ENCODE measurements at regions not wholly inside any gene's neighbourhood (a gene's known extent, or its start where the extent isn't known, plus 50 kb on each side); places are given as distances from the start of the nearest gene placed in this dataset.
A peak's percentile ranks its signal among the peaks of the same experiment; 100 is the strongest.

- Histone ChIP-seq H3K27ac (ENCODE audit: low read length) (peak overlapping the region; percentile 100), H3K27me3 (ENCODE audit: control insufficient read depth in 1 of 2, insufficient read depth in 2 of 2, low read length in 2 of 2) (no peaks in the 10 kb centered on the region), H3K9me3 (ENCODE audit: control insufficient read depth in 2 of 2, low read length in 2 of 2) (no peaks in the 10 kb centered on the region), H3K36me3 (ENCODE audit: control insufficient read depth in 2 of 2, insufficient read depth in 2 of 2, low read length in 2 of 2) (no peaks in the 10 kb centered on the region), H3K4me1 (ENCODE audit: control insufficient read depth, insufficient read depth, low read length) (peaks cover 70% of the 10 kb centered on the region), H3K9ac (ENCODE audit: low read length in 2 of 2) (peak overlapping the region; percentile 12 to 21), H3K4me3 (ENCODE audit: low read length in 2 of 2) (no peak overlapping the region)
Measured at GRCh38 chr17:77419095-77419494, 278.3 kb downstream of the SEC14L1 start.

GRCh38 chr17:77419547-77420094 is 278.9 kb downstream of the SEC14L1 start:
- H3K27ac ChIP-seq (ENCODE audit: low read length), result peak overlapping the region; percentile 100

GRCh38 chr17:77420095-77420803 is 279.5 kb downstream of the SEC14L1 start:
- H3K27ac ChIP-seq (ENCODE audit: low read length), result peak overlapping the region; percentile 100
- no peaks in the 10 kb centered on the region for H3K9me3 ChIP-seq (ENCODE audit: control insufficient read depth in 2 of 2, low read length in 2 of 2)
- H3K27me3 ChIP-seq (ENCODE audit: control insufficient read depth in 1 of 2, insufficient read depth in 2 of 2, low read length in 2 of 2), result no peaks in the 10 kb centered on the region
- H3K4me1 ChIP-seq (ENCODE audit: control insufficient read depth, insufficient read depth, low read length), result peaks cover 82% of the 10 kb centered on the region
- no peaks in the 10 kb centered on the region for H3K36me3 ChIP-seq (ENCODE audit: control insufficient read depth in 2 of 2, insufficient read depth in 2 of 2, low read length in 2 of 2)
- peak overlapping the region; percentile 54 to 55 for H3K9ac ChIP-seq (ENCODE audit: low read length in 2 of 2)
- H3K4me3 ChIP-seq (ENCODE audit: low read length in 2 of 2), result peak overlapping the region; percentile 15

More at GRCh38 chr17:77419547-77420094, 278.9 kb downstream of the SEC14L1 start:
- Histone ChIP-seq H3K9me3 (ENCODE audit: control insufficient read depth in 2 of 2, low read length in 2 of 2) (no peaks in the 10 kb centered on the region), H3K4me3 (ENCODE audit: low read length in 2 of 2) (no peak overlapping the region), H3K4me1 (ENCODE audit: control insufficient read depth, insufficient read depth, low read length) (peaks cover 76% of the 10 kb centered on the region), H3K36me3 (ENCODE audit: control insufficient read depth in 2 of 2, insufficient read depth in 2 of 2, low read length in 2 of 2) (no peaks in the 10 kb centered on the region), H3K27me3 (ENCODE audit: control insufficient read depth in 1 of 2, insufficient read depth in 2 of 2, low read length in 2 of 2) (no peaks in the 10 kb centered on the region), H3K9ac (ENCODE audit: low read length in 2 of 2) (peak overlapping the region; percentile 47 to 54)

GRCh38 chr17:77420804-77421629 is 280.2 kb downstream of the SEC14L1 start:
- no peaks in the 10 kb centered on the region for H3K9me3 ChIP-seq (ENCODE audit: control insufficient read depth in 2 of 2, low read length in 2 of 2)
- peak overlapping the region; percentile 100 for H3K27ac ChIP-seq (ENCODE audit: low read length)
- H3K4me1 ChIP-seq (ENCODE audit: control insufficient read depth, insufficient read depth, low read length), result peaks cover 84% of the 10 kb centered on the region
- no peaks in the 10 kb centered on the region for H3K36me3 ChIP-seq (ENCODE audit: control insufficient read depth in 2 of 2, insufficient read depth in 2 of 2, low read length in 2 of 2)
- peak overlapping the region; percentile 54 to 55 for H3K9ac ChIP-seq (ENCODE audit: low read length in 2 of 2)
- peak overlapping the region; percentile 15 to 58 for H3K4me3 ChIP-seq (ENCODE audit: low read length in 2 of 2)
- no peaks in the 10 kb centered on the region for H3K27me3 ChIP-seq (ENCODE audit: control insufficient read depth in 1 of 2, insufficient read depth in 2 of 2, low read length in 2 of 2)

GRCh38 chr17:77421630-77421972 is 280.8 kb downstream of the SEC14L1 start:
- Histone ChIP-seq H3K9ac (ENCODE audit: low read length in 2 of 2) (peak overlapping the region; percentile 54 to 55), H3K4me1 (ENCODE audit: control insufficient read depth, insufficient read depth, low read length) (peaks cover 84% of the 10 kb centered on the region), H3K9me3 (ENCODE audit: control insufficient read depth in 2 of 2, low read length in 2 of 2) (no peaks in the 10 kb centered on the region), H3K27me3 (ENCODE audit: control insufficient read depth in 1 of 2, insufficient read depth in 2 of 2, low read length in 2 of 2) (no peaks in the 10 kb centered on the region), H3K4me3 (ENCODE audit: low read length in 2 of 2) (peak overlapping the region in 1 of 2 donors; percentile 58), H3K27ac (ENCODE audit: low read length) (peak overlapping the region; percentile 100), H3K36me3 (ENCODE audit: control insufficient read depth in 2 of 2, insufficient read depth in 2 of 2, low read length in 2 of 2) (no peaks in the 10 kb centered on the region)

- Histone ChIP-seq H3K27ac (ENCODE audit: low read length) (peak overlapping the region; percentile 100), H3K9me3 (ENCODE audit: control insufficient read depth in 2 of 2, low read length in 2 of 2) (no peaks in the 10 kb centered on the region), H3K36me3 (ENCODE audit: control insufficient read depth in 2 of 2, insufficient read depth in 2 of 2, low read length in 2 of 2) (no peaks in the 10 kb centered on the region), H3K9ac (ENCODE audit: low read length in 2 of 2) (peak overlapping the region; percentile 36 to 54), H3K27me3 (ENCODE audit: control insufficient read depth in 1 of 2, insufficient read depth in 2 of 2, low read length in 2 of 2) (no peaks in the 10 kb centered on the region), H3K4me3 (ENCODE audit: low read length in 2 of 2) (no peak overlapping the region), H3K4me1 (ENCODE audit: control insufficient read depth, insufficient read depth, low read length) (peaks cover 89% of the 10 kb centered on the region)
Measured at GRCh38 chr17:77422104-77422747, 281.5 kb downstream of the SEC14L1 start.

GRCh38 chr17:77422748-77423113 is 282.0 kb downstream of the SEC14L1 start:
- Histone ChIP-seq H3K4me3 (ENCODE audit: low read length in 2 of 2) (no peak overlapping the region), H3K27me3 (ENCODE audit: control insufficient read depth in 1 of 2, insufficient read depth in 2 of 2, low read length in 2 of 2) (no peaks in the 10 kb centered on the region), H3K9me3 (ENCODE audit: control insufficient read depth in 2 of 2, low read length in 2 of 2) (no peaks in the 10 kb centered on the region), H3K36me3 (ENCODE audit: control insufficient read depth in 2 of 2, insufficient read depth in 2 of 2, low read length in 2 of 2) (no peaks in the 10 kb centered on the region), H3K27ac (ENCODE audit: low read length) (peak overlapping the region; percentile 100), H3K9ac (ENCODE audit: low read length in 2 of 2) (peak overlapping the region; percentile 36 to 54), H3K4me1 (ENCODE audit: control insufficient read depth, insufficient read depth, low read length) (peaks cover 94% of the 10 kb centered on the region)

- H3K9me3 ChIP-seq (ENCODE audit: control insufficient read depth in 2 of 2, low read length in 2 of 2), result no peaks in the 10 kb centered on the region
- no peaks in the 10 kb centered on the region for H3K36me3 ChIP-seq (ENCODE audit: control insufficient read depth in 2 of 2, insufficient read depth in 2 of 2, low read length in 2 of 2)
- H3K4me1 ChIP-seq (ENCODE audit: control insufficient read depth, insufficient read depth, low read length), result peaks cover 98% of the 10 kb centered on the region
- H3K27me3 ChIP-seq (ENCODE audit: control insufficient read depth in 1 of 2, insufficient read depth in 2 of 2, low read length in 2 of 2), result no peaks in the 10 kb centered on the region
- H3K9ac ChIP-seq (ENCODE audit: low read length in 2 of 2), result peak overlapping the region; percentile 83
- H3K4me3 ChIP-seq (ENCODE audit: low read length in 2 of 2), result peak overlapping the region; percentile 45 to 54
- H3K27ac ChIP-seq (ENCODE audit: low read length), result peak overlapping the region; percentile 100
Measured at GRCh38 chr17:77423589-77424451, 283.1 kb downstream of the SEC14L1 start.

- Histone ChIP-seq H3K9me3 (ENCODE audit: control insufficient read depth in 2 of 2, low read length in 2 of 2) (no peaks in the 10 kb centered on the region), H3K27ac (ENCODE audit: low read length) (peak overlapping the region; percentile 100), H3K4me3 (ENCODE audit: low read length in 2 of 2) (peak overlapping the region; percentile 45 to 64), H3K4me1 (ENCODE audit: control insufficient read depth, insufficient read depth, low read length) (peaks cover 98% of the 10 kb centered on the region), H3K9ac (ENCODE audit: low read length in 2 of 2) (peak overlapping the region; percentile 83), H3K27me3 (ENCODE audit: control insufficient read depth in 1 of 2, insufficient read depth in 2 of 2, low read length in 2 of 2) (no peaks in the 10 kb centered on the region), H3K36me3 (ENCODE audit: control insufficient read depth in 2 of 2, insufficient read depth in 2 of 2, low read length in 2 of 2) (no peaks in the 10 kb centered on the region)
Measured at GRCh38 chr17:77424585-77425344, 284.0 kb downstream of the SEC14L1 start.
